Sigmoid colon (tissue), 4 donors: ENCODE measurements at regions not wholly inside any gene's neighbourhood (a gene's known extent, or its start where the extent isn't known, plus 50 kb on each side); places are given as distances from the start of the nearest gene placed in this dataset.

ENCODE experiments used
- EP300 ChIP-seq, 4 donors: sonication (generic); formaldehyde crosslinking; IDR thresholded peaks; one replicate each; pipeline ENCODE4 v1.6.1; 2017; ENCODE audit warnings: antibody characterized with exemption in 4 of 4
- POLR2A ChIP-seq, 2 donors: fragments of 450-650 bp; IDR thresholded peaks; one replicate each; pipeline ENCODE4 v1.6.1; 2016; ENCODE audit warnings: antibody characterized with exemption in 2 of 2, mild to moderate bottlenecking in 2 of 2, moderate library complexity in 2 of 2
- TF ChIP-seq, protein P1 (sequence below), 4 experiments: fragments of 450-650 bp in 3 of 4; fragments of 200-600 bp in 1 of 4; IDR thresholded peaks; one replicate each; pipeline ENCODE4 v1.5.1; 2016 to 2019; ENCODE audit warnings: antibody characterized with exemption in 4 of 4, mild to moderate bottlenecking in 3 of 4, moderate library complexity in 2 of 4

DNA sequence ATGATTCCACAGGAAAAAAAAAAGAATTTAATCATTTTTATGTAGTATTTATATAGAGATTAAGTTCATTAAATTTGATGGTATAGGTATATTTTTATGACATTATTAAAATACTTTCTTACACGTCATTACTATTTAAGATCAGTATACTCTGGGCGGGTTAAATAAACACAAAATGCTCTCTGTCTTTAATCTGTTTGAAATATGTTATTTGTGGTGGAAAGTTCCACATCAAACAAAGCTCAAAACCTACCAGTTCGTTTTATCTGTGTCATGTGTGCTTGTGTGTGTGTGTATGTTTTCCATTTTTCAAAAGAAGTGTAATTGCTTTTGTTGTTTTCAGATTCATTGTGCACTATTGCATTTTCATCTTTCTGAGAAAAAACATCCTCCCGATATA is 488.5 kb downstream of the ANKRD7 start:
- TF ChIP-seq, protein P1, sequence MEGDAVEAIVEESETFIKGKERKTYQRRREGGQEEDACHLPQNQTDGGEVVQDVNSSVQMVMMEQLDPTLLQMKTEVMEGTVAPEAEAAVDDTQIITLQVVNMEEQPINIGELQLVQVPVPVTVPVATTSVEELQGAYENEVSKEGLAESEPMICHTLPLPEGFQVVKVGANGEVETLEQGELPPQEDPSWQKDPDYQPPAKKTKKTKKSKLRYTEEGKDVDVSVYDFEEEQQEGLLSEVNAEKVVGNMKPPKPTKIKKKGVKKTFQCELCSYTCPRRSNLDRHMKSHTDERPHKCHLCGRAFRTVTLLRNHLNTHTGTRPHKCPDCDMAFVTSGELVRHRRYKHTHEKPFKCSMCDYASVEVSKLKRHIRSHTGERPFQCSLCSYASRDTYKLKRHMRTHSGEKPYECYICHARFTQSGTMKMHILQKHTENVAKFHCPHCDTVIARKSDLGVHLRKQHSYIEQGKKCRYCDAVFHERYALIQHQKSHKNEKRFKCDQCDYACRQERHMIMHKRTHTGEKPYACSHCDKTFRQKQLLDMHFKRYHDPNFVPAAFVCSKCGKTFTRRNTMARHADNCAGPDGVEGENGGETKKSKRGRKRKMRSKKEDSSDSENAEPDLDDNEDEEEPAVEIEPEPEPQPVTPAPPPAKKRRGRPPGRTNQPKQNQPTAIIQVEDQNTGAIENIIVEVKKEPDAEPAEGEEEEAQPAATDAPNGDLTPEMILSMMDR (IDR thresholded peaks at IDR 0.05), result no peak
- TF ChIP-seq POLR2A (IDR thresholded peaks at IDR 0.05) (no peak), EP300 (IDR thresholded peaks at IDR 0.05) (no peak)
